GM19239 (cell line): ENCODE measurements at regions not wholly inside any gene's neighbourhood (a gene's known extent, or its start where the extent isn't known, plus 50 kb on each side); places are given as distances from the start of the nearest gene placed in this dataset.
"Not testable (repeated sequence)": the region's sequence is repeated elsewhere in the genome, so short reads cannot be mapped to it uniquely, and the experiment has no call there.

ENCODE experiments used
- DNase-seq: peaks from one replicate; pipeline ENCODE4 v3.0.0; 2011; ENCODE audit warnings: low spot score; ENCODE audit not compliant: insufficient read length
- FAIRE-seq: peaks from 2 replicates; lab custom pipeline; 2011; peaks lifted over from hg19 to GRCh38; lab: Jason Lieb, UNC

- FAIRE-seq, DNase-seq: not testable (repeated sequence)
These were observed 357.3 kb upstream of the WSB1 start for GRCh38 chr17:26936645-26937044.

- DNase-seq, FAIRE-seq: not testable (repeated sequence)
These were observed 356.1 kb upstream of the WSB1 start for GRCh38 chr17:26937750-26938322.

GRCh38 chr17:26939755-26940154 lies 354.2 kb upstream of the WSB1 start:
- DNase-seq: not testable (repeated sequence)

DNA sequence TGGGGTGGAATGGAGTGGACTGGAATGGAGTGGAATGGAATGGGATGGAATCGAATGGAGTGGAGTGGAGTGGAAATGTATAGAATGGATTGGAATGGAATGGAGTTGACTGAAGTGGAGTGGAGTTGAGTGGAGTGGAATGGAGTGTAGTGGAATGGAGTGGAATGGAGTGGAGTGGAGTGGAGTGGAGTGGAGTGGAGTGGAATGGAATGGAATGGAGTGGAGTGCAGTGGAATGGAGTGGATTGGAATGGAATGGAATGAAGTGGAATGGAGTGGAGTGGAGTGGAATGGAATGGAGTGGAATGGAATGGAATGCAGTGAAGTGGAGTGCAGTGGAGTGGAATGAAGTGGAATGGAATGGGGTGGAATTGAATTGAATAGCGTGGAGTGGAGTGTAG lies 353.3 kb upstream of the WSB1 start:
- not testable (repeated sequence) for FAIRE-seq, DNase-seq

More at GRCh38 chr17:26939755-26940154, 354.2 kb upstream of the WSB1 start:
- not testable (repeated sequence) for FAIRE-seq

- FAIRE-seq: no peak
These were observed 331.4 kb upstream of the WSB1 start for GRCh38 chr17:26962255-26963162.

GRCh38 chr17:26963163-26963503 lies 330.8 kb upstream of the WSB1 start:
- DNase-seq (no peak), FAIRE-seq (no peak)

More at GRCh38 chr17:26962255-26963162, 331.4 kb upstream of the WSB1 start:
- no peak for DNase-seq

DNA sequence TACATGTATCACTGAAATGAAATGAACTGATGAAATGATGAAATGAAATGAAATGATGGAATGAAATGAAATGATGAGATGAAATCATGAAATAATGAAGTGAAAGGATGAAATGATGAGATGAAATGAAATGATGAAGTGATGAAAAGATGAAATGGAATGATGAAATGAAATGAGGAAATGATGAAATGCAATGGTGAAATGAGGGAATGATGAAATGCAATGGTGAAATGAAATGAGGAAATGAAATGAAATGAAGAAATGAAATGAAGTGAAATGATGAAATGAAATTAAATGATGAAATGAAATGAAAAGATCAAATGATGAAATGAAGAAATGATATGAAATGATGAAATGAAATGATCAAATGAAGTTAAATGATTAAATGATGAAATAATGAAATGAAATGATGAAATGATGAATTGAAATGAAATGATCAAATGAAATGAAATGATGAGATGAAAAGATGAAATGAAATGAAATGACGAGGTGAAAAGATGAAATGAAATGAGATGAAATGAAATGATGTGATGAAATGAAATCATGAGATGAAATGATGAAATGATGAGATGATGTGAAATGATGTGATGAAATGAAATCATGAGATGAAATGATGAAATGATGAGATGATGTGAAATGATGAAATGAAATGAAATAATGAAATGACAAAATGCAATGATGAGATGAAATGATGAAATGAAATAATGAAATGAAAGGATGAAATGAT lies 327.9 kb upstream of the WSB1 start:
- not testable (repeated sequence) for FAIRE-seq, DNase-seq

DNA sequence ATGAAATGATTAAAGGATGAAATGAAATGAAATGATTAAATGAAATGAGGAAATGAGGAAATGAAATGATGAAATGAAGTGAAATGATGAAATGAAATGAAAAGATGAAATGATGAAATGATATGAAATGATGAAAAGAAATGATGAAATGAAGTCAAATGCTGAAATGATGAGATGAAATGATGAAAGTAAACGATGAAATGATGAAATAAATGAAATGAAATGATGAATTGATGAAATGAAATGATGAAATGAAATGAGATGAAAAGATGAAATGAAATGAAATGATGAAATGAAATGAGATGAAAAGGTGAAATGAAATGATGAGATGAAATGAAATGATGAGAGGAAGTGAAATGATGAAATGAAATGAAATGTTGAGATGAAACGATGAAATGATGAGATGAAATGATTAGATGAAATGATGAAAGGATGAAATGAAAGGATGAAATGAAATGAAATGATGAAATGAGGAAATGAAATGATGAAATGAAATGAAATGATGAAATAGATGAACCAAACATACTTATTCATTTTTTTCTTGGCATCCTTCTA lies 327.2 kb upstream of the WSB1 start:
- FAIRE-seq, DNase-seq: not testable (repeated sequence)

GRCh38 chr17:26981845-26982425 lies 312.0 kb upstream of the WSB1 start:
- not testable (repeated sequence) for DNase-seq, FAIRE-seq

DNA sequence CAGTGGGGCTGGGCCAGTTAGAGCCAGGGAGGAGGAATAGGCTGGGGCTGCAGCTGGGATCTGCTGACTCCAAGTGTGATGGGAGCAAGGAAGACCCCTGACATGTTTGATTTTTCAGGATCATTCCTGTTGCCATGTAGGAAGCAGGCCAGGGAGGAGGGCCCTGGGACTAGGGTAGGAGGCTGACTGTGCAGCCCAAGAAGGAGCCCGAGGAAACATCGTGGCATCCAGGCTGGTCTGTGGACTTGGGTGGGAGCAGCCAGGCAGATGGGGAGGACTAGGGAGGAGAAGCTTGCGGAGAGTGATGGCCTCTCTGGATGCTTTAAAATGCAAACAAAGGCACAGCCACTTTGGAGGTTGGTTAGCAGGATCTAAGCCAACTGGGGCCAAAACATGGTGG lies 311.4 kb upstream of the WSB1 start:
- DNase-seq, FAIRE-seq: not testable (repeated sequence)

- not testable (repeated sequence) for FAIRE-seq, DNase-seq
These were observed 306.1 kb upstream of the WSB1 start for GRCh38 chr17:26987851-26988250.

DNA sequence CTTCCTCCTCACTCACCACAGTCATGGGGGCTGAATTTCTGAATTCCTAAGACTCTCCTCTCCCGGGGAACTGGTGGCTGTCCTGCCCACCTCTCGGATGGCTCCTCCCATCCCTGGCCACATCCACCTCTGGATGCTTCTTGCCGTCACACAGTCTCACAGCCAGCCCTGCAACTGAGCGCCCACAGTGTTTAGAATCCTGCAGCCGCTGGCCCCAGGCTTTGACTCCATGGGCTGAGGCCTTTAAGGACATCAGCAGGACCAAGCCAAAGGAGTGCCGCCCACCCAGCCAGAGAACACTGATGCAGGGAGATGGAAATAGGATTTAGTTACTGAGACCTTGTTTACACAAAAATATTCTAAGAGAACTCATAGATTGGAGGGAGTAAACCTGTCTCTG lies 299.3 kb upstream of the WSB1 start:
- DNase-seq, FAIRE-seq: not testable (repeated sequence)

- not testable (repeated sequence) for FAIRE-seq, DNase-seq
These were observed 297.6 kb upstream of the WSB1 start for GRCh38 chr17:26996146-26996916.

- DNase-seq, FAIRE-seq: not testable (repeated sequence)
These were observed 286.0 kb upstream of the WSB1 start for GRCh38 chr17:27007734-27008531.

GRCh38 chr17:27009087-27009486 lies 284.8 kb upstream of the WSB1 start:
- no peak for FAIRE-seq
- no peak for DNase-seq

DNA sequence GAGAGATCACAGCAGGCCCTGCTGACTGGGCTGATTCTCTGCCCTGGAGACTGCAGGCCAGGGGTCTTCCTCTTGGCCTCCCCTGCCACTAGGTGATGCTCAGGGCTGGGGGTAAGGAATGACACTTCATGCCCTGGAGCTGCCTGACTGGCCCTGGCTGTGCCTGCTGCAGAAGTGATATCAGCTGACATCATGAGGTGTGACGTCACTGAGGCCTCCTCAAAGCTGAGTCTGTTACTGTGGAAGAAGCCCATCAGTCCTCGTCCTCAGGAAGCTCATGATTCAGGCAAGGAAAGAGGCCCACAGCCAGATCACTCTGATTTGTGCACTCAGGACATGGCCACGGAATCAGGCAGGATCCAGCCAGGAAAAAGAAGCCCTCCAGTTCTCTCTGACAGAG lies 283.8 kb upstream of the WSB1 start:
- not testable (repeated sequence) for DNase-seq, FAIRE-seq

DNA sequence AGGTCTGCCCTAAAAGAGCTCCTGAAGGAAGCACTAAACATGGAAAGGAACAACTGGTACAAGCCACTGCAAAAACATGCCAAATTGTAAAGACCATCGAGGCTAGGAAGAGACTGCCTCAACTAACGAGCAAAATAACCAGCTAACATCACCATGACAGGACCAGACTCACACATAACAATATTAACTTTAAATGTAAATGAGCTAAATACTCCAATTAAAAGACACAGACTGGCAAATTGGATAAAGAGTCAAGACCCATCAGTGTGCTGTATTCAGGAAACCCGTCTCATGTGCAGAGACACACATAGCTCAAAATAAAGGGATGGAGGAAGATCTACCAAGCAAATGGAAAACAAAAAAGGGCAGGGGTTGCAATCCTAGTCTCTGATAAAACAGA lies 263.4 kb upstream of the WSB1 start:
- DNase-seq, FAIRE-seq: not testable (repeated sequence)

GRCh38 chr17:27038676-27039075 lies 255.2 kb upstream of the WSB1 start:
- no peak for FAIRE-seq

More at GRCh38 chr17:27038676-27039075, 255.2 kb upstream of the WSB1 start:
- DNase-seq: no peak
